Caco-2 (cell line): ENCODE measurements at regions not wholly inside any gene's neighbourhood (a gene's known extent, or its start where the extent isn't known, plus 50 kb on each side); places are given as distances from the start of the nearest gene placed in this dataset.
"Not testable (repeated sequence)": the region's sequence is repeated elsewhere in the genome, so short reads cannot be mapped to it uniquely, and the experiment has no call there.

Source experiments
- BruUV-seq: library from RNA; stranded (reverse); fragments of 400-500 nt; replicated peaks from 2 replicates; lab custom pipeline; 2021; lab: Mats Ljungman, UMichigan
- CTCF ChIA-PET: fragments of 300-600 bp; sonication (Branson Sonifier 250); formaldehyde crosslinking; loops from one replicate; lab custom pipeline; 2022; ENCODE audit warnings: antibody characterized with exemption; lab: Charles Lee
- POLR2A ChIA-PET: fragments of 300-600 bp; sonication (Branson Sonifier 250); formaldehyde crosslinking; loops from one replicate; lab custom pipeline; 2022; ENCODE audit warnings: antibody characterized with exemption; lab: Charles Lee
- DNase-seq, 2 experiments: peaks; one replicate each; pipeline versions ENCODE4 v3.0.0 to v3.0.0-alpha.2; 2020 to 2022
- H3K27me3 ChIP-seq: replicated peaks from 2 replicates; pipeline ENCODE4 v1.6.0; 2011; ENCODE audit warnings: low read length; ENCODE audit not compliant: control insufficient read depth, insufficient read depth
- H3K36me3 ChIP-seq: 2 replicates; pipeline ENCODE4 v1.5.1; 2011; ENCODE audit warnings: low read length; ENCODE audit not compliant: control insufficient read depth, insufficient read depth
- H3K4me1 ChIP-seq: fragments of 250-450 bp; sonication (Bioruptor Pico); 2 replicates; pipeline ENCODE4 v1.5.1; 2020; ENCODE audit warnings: mild to moderate bottlenecking
- H3K4me3 ChIP-seq: 2 replicates; pipeline ENCODE4 v1.5.1; 2011; ENCODE audit warnings: low read depth, mild to moderate bottlenecking, control low read depth, low read length
- H3K9me3 ChIP-seq: fragments of 250-450 bp; sonication (Bioruptor Pico); 2 replicates; pipeline ENCODE4 v1.5.1; 2020; ENCODE audit warnings: mild to moderate bottlenecking, moderate library complexity
- H3K27ac Mint-ChIP-seq: one replicate; pipeline ENCODE4 v1.8.0; 2022; ENCODE audit warnings: mixed read lengths; ENCODE audit not compliant: unreplicated experiment
- H3K27me3 Mint-ChIP-seq: one replicate; pipeline ENCODE4 v1.8.0; 2022; ENCODE audit warnings: mixed read lengths; ENCODE audit not compliant: insufficient read depth, unreplicated experiment
- H3K36me3 Mint-ChIP-seq: one replicate; pipeline ENCODE4 v1.8.0; 2022; ENCODE audit warnings: mild to moderate bottlenecking, mixed read lengths; ENCODE audit not compliant: insufficient read depth, unreplicated experiment
- H3K4me1 Mint-ChIP-seq: one replicate; pipeline ENCODE4 v1.8.0; 2022; ENCODE audit warnings: low read depth, mixed read lengths; ENCODE audit not compliant: unreplicated experiment
- H3K4me3 Mint-ChIP-seq: one replicate; pipeline ENCODE4 v1.8.0; 2022; ENCODE audit warnings: mild to moderate bottlenecking, moderate library complexity, mixed read lengths; ENCODE audit not compliant: unreplicated experiment
- H3K9me3 Mint-ChIP-seq: one replicate; pipeline ENCODE4 v1.8.0; 2022; ENCODE audit warnings: mixed read lengths; ENCODE audit not compliant: unreplicated experiment
- intact Hi-C: fragments of 100-400 bp; cut with micrococcal nuclease; formaldehyde crosslinking; loops from one replicate; pipeline ENCODE4 v1.10.0; 2022; ENCODE audit not compliant: unreplicated experiment
- TF ChIP-seq, protein P1 (sequence below), 2 experiments: fragments of 200-600 bp in 1 of 2; IDR thresholded peaks; 1 replicate in 1 of 2; 2 replicates in 1 of 2; pipeline versions ENCODE4 v1.5.1 to v1.8.0; 2011 to 2022; ENCODE audit warnings: antibody characterized with exemption in 1 of 2, control low read depth in 1 of 2, inconsistent platforms in 1 of 2, low read depth in 1 of 2, low read length in 1 of 2, mild to moderate bottlenecking in 1 of 2, moderate library complexity in 1 of 2; ENCODE audit not compliant: insufficient read depth in 1 of 2, severe bottlenecking in 1 of 2, unreplicated experiment in 1 of 2

GRCh38 chr3:98681486-98681885 lies 81.7 kb upstream of the ST3GAL6 start:
- ChIA-PET POLR2A (no interaction called here), CTCF (no interaction called here)
- Histone ChIP-seq H3K36me3 (no peaks in the 10 kb centered on the region), H3K4me3 (no peak overlapping the region), H3K27me3 (no peaks in the 10 kb centered on the region), H3K9me3 (no peaks in the 10 kb centered on the region), H3K4me1 (no peaks in the 10 kb centered on the region)
- Mint-ChIP-seq H3K27ac (no peak overlapping the region), H3K4me3 (no peak overlapping the region), H3K27me3 (no peaks in the 10 kb centered on the region), H3K36me3 (no peaks in the 10 kb centered on the region), H3K9me3 (peaks cover 2% of the 10 kb centered on the region), H3K4me1 (no peaks in the 10 kb centered on the region)
- no peak for DNase-seq
- BruUV-seq: no TSS peak
- intact Hi-C loops: no loop called here
- TF ChIP-seq, protein P1, sequence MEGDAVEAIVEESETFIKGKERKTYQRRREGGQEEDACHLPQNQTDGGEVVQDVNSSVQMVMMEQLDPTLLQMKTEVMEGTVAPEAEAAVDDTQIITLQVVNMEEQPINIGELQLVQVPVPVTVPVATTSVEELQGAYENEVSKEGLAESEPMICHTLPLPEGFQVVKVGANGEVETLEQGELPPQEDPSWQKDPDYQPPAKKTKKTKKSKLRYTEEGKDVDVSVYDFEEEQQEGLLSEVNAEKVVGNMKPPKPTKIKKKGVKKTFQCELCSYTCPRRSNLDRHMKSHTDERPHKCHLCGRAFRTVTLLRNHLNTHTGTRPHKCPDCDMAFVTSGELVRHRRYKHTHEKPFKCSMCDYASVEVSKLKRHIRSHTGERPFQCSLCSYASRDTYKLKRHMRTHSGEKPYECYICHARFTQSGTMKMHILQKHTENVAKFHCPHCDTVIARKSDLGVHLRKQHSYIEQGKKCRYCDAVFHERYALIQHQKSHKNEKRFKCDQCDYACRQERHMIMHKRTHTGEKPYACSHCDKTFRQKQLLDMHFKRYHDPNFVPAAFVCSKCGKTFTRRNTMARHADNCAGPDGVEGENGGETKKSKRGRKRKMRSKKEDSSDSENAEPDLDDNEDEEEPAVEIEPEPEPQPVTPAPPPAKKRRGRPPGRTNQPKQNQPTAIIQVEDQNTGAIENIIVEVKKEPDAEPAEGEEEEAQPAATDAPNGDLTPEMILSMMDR (IDR thresholded peaks at IDR 0.05; ENCODE audit: insufficient read depth in 1 of 2, low read depth in 1 of 2, low read length in 1 of 2, severe bottlenecking in 1 of 2, unreplicated experiment in 1 of 2): no peak

GRCh38 chr3:98682391-98682790 lies 80.7 kb upstream of the ST3GAL6 start:
- H3K4me1 Mint-ChIP-seq, H3K4me3 ChIP-seq, H3K4me1 ChIP-seq, H3K27me3 ChIP-seq, H3K9me3 ChIP-seq, H3K36me3 ChIP-seq, CTCF ChIA-PET, H3K27ac Mint-ChIP-seq, intact Hi-C loops, POLR2A ChIA-PET, H3K4me3 Mint-ChIP-seq, DNase-seq, H3K36me3 Mint-ChIP-seq, H3K27me3 Mint-ChIP-seq, BruUV-seq: not testable (repeated sequence)
- peaks cover 11% of the 10 kb centered on the region for H3K9me3 Mint-ChIP-seq

GRCh38 chr3:98688363-98688762 lies 74.8 kb upstream of the ST3GAL6 start:
- BruUV-seq: no TSS peak
- POLR2A ChIA-PET: no interaction called here
- Mint-ChIP-seq H3K4me1 (no peaks in the 10 kb centered on the region), H3K9me3 (peaks cover 11% of the 10 kb centered on the region), H3K36me3 (no peaks in the 10 kb centered on the region), H3K4me3 (no peak overlapping the region), H3K27ac (no peak overlapping the region), H3K27me3 (no peaks in the 10 kb centered on the region)
- H3K4me3 ChIP-seq: no peak overlapping the region
- CTCF ChIA-PET: no interaction called here
- TF ChIP-seq, protein P1 (IDR thresholded peaks at IDR 0.05; ENCODE audit: insufficient read depth in 1 of 2, low read depth in 1 of 2, low read length in 1 of 2, severe bottlenecking in 1 of 2, unreplicated experiment in 1 of 2): no peak
- H3K36me3 ChIP-seq: no peaks in the 10 kb centered on the region
- no peak for DNase-seq
- H3K4me1 ChIP-seq: no peaks in the 10 kb centered on the region
- no peaks in the 10 kb centered on the region for H3K27me3 ChIP-seq
- intact Hi-C loops: no loop called here
- H3K9me3 ChIP-seq: no peaks in the 10 kb centered on the region

DNA sequence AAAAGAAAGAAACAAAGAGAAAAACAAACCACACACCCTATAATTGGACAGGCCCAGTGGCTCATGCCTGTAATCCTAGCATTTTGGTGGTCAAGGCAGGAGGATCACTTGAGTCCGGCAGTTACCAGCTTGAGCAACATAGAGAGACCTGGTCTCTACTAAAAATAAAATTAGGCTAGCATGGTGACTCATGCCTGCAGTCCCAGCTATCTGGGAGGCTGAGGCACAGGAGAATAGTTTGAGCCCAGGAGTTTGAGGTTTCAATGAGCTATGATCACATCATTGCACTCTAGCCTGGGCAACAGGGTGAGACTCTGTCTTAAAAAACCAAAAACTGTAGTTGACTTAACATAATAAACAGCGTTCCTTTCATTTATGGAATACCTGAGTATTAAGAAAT lies 72.3 kb upstream of the ST3GAL6 start:
- intact Hi-C loops: no loop called here
- Histone ChIP-seq H3K27me3 (no peaks in the 10 kb centered on the region), H3K9me3 (no peaks in the 10 kb centered on the region), H3K4me1 (no peaks in the 10 kb centered on the region), H3K36me3 (no peaks in the 10 kb centered on the region), H3K4me3 (no peak overlapping the region)
- no TSS peak for BruUV-seq
- Mint-ChIP-seq H3K36me3 (no peaks in the 10 kb centered on the region), H3K4me3 (no peak overlapping the region), H3K4me1 (no peaks in the 10 kb centered on the region), H3K27me3 (no peaks in the 10 kb centered on the region), H3K27ac (no peak overlapping the region), H3K9me3 (peaks cover 11% of the 10 kb centered on the region)
- ChIA-PET POLR2A (no interaction called here), CTCF (no interaction called here)
- TF ChIP-seq, protein P1 (IDR thresholded peaks at IDR 0.05; ENCODE audit: insufficient read depth in 1 of 2, low read depth in 1 of 2, low read length in 1 of 2, severe bottlenecking in 1 of 2, unreplicated experiment in 1 of 2): no peak
- DNase-seq: no peak
